Calu3 (cell line): ENCODE measurements at regions not wholly inside any gene's neighbourhood (a gene's known extent, or its start where the extent isn't known, plus 50 kb on each side); places are given as distances from the start of the nearest gene placed in this dataset.

Source experiments
- BruUV-seq: library from RNA; stranded (reverse); fragments of 400-500 nt; replicated peaks from 2 replicates; lab custom pipeline; 2021; lab: Mats Ljungman, UMichigan
- CTCF ChIA-PET: fragments of 300-600 bp; sonication (Branson Sonifier 250); formaldehyde crosslinking; loops from one replicate; lab custom pipeline; 2022; ENCODE audit warnings: antibody characterized with exemption; lab: Charles Lee
- DNase-seq: peaks from one replicate; pipeline ENCODE4 v3.0.0; 2022
- H3K27ac Mint-ChIP-seq: one replicate; pipeline ENCODE4 v1.8.0; 2022; ENCODE audit warnings: mixed read lengths; ENCODE audit not compliant: unreplicated experiment
- H3K27me3 Mint-ChIP-seq: one replicate; pipeline ENCODE4 v1.8.0; 2022; ENCODE audit warnings: mixed read lengths; ENCODE audit not compliant: unreplicated experiment
- H3K36me3 Mint-ChIP-seq: one replicate; pipeline ENCODE4 v1.8.0; 2022; ENCODE audit warnings: mild to moderate bottlenecking, moderate library complexity, mixed read lengths; ENCODE audit not compliant: insufficient read depth, unreplicated experiment
- H3K4me1 Mint-ChIP-seq: one replicate; pipeline ENCODE4 v1.8.0; 2022; ENCODE audit warnings: mild to moderate bottlenecking, low read depth, mixed read lengths; ENCODE audit not compliant: unreplicated experiment
- H3K4me3 Mint-ChIP-seq: one replicate; pipeline ENCODE4 v1.8.0; 2022; ENCODE audit warnings: mild to moderate bottlenecking, low read depth, moderate library complexity, mixed read lengths; ENCODE audit not compliant: unreplicated experiment
- H3K9me3 Mint-ChIP-seq: one replicate; pipeline ENCODE4 v1.8.0; 2022; ENCODE audit warnings: low read depth, mixed read lengths; ENCODE audit not compliant: unreplicated experiment
- CTCF ChIP-seq: fragments of 200-600 bp; IDR thresholded peaks from one replicate; pipeline ENCODE4 v1.8.0; 2022; ENCODE audit warnings: antibody characterized with exemption; ENCODE audit not compliant: unreplicated experiment
- intact Hi-C: fragments of 100-400 bp; cut with micrococcal nuclease; formaldehyde crosslinking; loops from one replicate; pipeline ENCODE4 v1.10.0; 2022; ENCODE audit not compliant: unreplicated experiment

- intact Hi-C loops = no loop called here
- BruUV-seq = no TSS peak
- no peaks in the 10 kb centered on the region for H3K36me3 Mint-ChIP-seq
- H3K4me3 Mint-ChIP-seq = no peak overlapping the region
- no peak for TF ChIP-seq CTCF
- H3K27ac Mint-ChIP-seq = no peak overlapping the region
- H3K4me1 Mint-ChIP-seq = no peaks in the 10 kb centered on the region
- H3K9me3 Mint-ChIP-seq = no peaks in the 10 kb centered on the region
- CTCF ChIA-PET = no interaction called here
- no peak for DNase-seq
- no peaks in the 10 kb centered on the region for H3K27me3 Mint-ChIP-seq
Observed at GRCh38 chr4:103450693-103451092, 252.6 kb upstream of the CENPE start.

GRCh38 chr4:103449296-103450023 is 251.3 kb upstream of the CENPE start:
- H3K27me3 Mint-ChIP-seq = no peaks in the 10 kb centered on the region
- no peak overlapping the region for H3K27ac Mint-ChIP-seq
- no peak for DNase-seq
- no peaks in the 10 kb centered on the region for H3K9me3 Mint-ChIP-seq
- no peak overlapping the region for H3K4me3 Mint-ChIP-seq
- peaks cover 6% of the 10 kb centered on the region for H3K4me1 Mint-ChIP-seq
- H3K36me3 Mint-ChIP-seq = no peaks in the 10 kb centered on the region
- CTCF ChIA-PET = no interaction called here
- no TSS peak for BruUV-seq
- TF ChIP-seq CTCF = no peak
- intact Hi-C loops = no loop called here

GRCh38 chr4:103445377-103445776 is 247.2 kb upstream of the CENPE start:
- H3K4me1 Mint-ChIP-seq = peaks cover 6% of the 10 kb centered on the region
- intact Hi-C loops = no loop called here
- H3K36me3 Mint-ChIP-seq = no peaks in the 10 kb centered on the region
- no peak overlapping the region for H3K4me3 Mint-ChIP-seq
- TF ChIP-seq CTCF = no peak
- no peaks in the 10 kb centered on the region for H3K9me3 Mint-ChIP-seq
- BruUV-seq = no TSS peak
- DNase-seq = no peak
- H3K27me3 Mint-ChIP-seq = no peaks in the 10 kb centered on the region
- CTCF ChIA-PET = no interaction called here
- H3K27ac Mint-ChIP-seq = no peak overlapping the region

- H3K4me1 Mint-ChIP-seq = peaks cover 6% of the 10 kb centered on the region
- H3K36me3 Mint-ChIP-seq = no peaks in the 10 kb centered on the region
- CTCF ChIA-PET = no interaction called here
- BruUV-seq = no TSS peak
- no peaks in the 10 kb centered on the region for H3K9me3 Mint-ChIP-seq
- DNase-seq = no peak
- no peak overlapping the region for H3K27ac Mint-ChIP-seq
- intact Hi-C loops = no loop called here
- no peak overlapping the region for H3K4me3 Mint-ChIP-seq
- no peak for TF ChIP-seq CTCF
- no peaks in the 10 kb centered on the region for H3K27me3 Mint-ChIP-seq
Observed at GRCh38 chr4:103443324-103443723, 245.2 kb upstream of the CENPE start.
